Adrenal gland (tissue), 5 donors: ENCODE measurements at regions not wholly inside any gene's neighbourhood (a gene's known extent, or its start where the extent isn't known, plus 50 kb on each side); places are given as distances from the start of the nearest gene placed in this dataset.

Experiments used
- POLR2A ChIP-seq, 2 donors: fragments of 450-650 bp; IDR thresholded peaks; one replicate each; pipeline ENCODE4 v1.6.1; 2017; ENCODE audit warnings: antibody characterized with exemption in 2 of 2, mild to moderate bottlenecking in 2 of 2, moderate library complexity in 1 of 2
- TF ChIP-seq, protein P1 (sequence below), 6 experiments: fragments of 450-650 bp in 4 of 6; fragments of 200-600 bp in 2 of 6; sonication (generic) in 1 of 6; IDR thresholded peaks; 1 replicate in 5 of 6; 2 replicates in 1 of 6; pipeline versions ENCODE4 v1.5.1 to v1.8.0; 2016 to 2021; ENCODE audit warnings: antibody characterized with exemption in 6 of 6, mild to moderate bottlenecking in 2 of 6, moderate library complexity in 1 of 6
- donor health status: DM: no; HTN: no; CAD: no.

GRCh38 chr14:38593476-38593875, 337.6 kb upstream of the CLEC14A start:
- TF ChIP-seq POLR2A (IDR thresholded peaks at IDR 0.05) = no peak
- TF ChIP-seq, protein P1, sequence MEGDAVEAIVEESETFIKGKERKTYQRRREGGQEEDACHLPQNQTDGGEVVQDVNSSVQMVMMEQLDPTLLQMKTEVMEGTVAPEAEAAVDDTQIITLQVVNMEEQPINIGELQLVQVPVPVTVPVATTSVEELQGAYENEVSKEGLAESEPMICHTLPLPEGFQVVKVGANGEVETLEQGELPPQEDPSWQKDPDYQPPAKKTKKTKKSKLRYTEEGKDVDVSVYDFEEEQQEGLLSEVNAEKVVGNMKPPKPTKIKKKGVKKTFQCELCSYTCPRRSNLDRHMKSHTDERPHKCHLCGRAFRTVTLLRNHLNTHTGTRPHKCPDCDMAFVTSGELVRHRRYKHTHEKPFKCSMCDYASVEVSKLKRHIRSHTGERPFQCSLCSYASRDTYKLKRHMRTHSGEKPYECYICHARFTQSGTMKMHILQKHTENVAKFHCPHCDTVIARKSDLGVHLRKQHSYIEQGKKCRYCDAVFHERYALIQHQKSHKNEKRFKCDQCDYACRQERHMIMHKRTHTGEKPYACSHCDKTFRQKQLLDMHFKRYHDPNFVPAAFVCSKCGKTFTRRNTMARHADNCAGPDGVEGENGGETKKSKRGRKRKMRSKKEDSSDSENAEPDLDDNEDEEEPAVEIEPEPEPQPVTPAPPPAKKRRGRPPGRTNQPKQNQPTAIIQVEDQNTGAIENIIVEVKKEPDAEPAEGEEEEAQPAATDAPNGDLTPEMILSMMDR (IDR thresholded peaks at IDR 0.05) = no peak
